GM12892 (cell line): ENCODE measurements at regions not wholly inside any gene's neighbourhood (a gene's known extent, or its start where the extent isn't known, plus 50 kb on each side); places are given as distances from the start of the nearest gene placed in this dataset.

Experiments used
- POLR2A ChIP-seq: IDR thresholded peaks from 2 replicates; pipeline ENCODE4 v1.6.1; 2011; ENCODE audit warnings: low read depth, low read length, control low read depth
- POLR2AphosphoS5 ChIP-seq: IDR thresholded peaks from 2 replicates; pipeline ENCODE4 v1.6.1; 2011; ENCODE audit warnings: low read depth, low read length, control low read depth
- TAF1 ChIP-seq: IDR thresholded peaks from 2 replicates; pipeline ENCODE4 v1.6.1; 2011; ENCODE audit warnings: low read depth, mild to moderate bottlenecking, control low read depth, low read length, borderline replicate concordance

DNA sequence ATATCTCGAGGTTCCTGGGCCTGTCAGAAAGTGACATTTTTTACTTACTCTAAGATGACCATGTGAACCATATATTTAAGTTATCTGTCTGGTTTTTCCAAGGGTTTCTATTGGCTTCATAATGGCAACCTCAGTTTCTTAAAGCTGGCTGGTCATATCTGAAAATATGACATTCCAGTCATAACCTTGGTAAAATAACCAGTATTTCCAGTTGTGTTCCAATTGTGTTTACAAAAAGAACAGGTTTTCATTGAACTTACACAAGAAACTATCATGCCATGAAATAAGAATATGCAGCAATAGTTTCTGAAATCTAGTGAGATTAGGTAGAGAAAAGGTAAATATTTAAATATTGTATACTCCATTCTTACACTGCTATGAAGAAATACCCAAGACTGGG is 61.7 kb upstream of the HMGN3 start:
- TF ChIP-seq POLR2A (no peak), POLR2AphosphoS5 (no peak), TAF1 (no peak)
